ENCODE measurements at regions not wholly inside any gene's neighbourhood (a gene's known extent, or its start where the extent isn't known, plus 50 kb on each side); places are given as distances from the start of the nearest gene placed in this dataset.
A peak's percentile ranks its signal among the peaks of the same experiment; 100 is the strongest.

GRCh38 chr11:79973721-79974617 lies 533.1 kb upstream of the TENM4 start:
- Histone ChIP-seq H2BK5ac (ENCODE audit: low read depth, low read length, poor library complexity, severe bottlenecking) (no peak overlapping the region), H3K4me2 (ENCODE audit: low read length, poor library complexity, severe bottlenecking) (peak overlapping the region; percentile 12), H2BK12ac (ENCODE audit: low read length in 2 of 2) (no peak overlapping the region), H4K91ac (ENCODE audit: low read length) (no peak overlapping the region), H3K14ac (ENCODE audit: low read length in 2 of 2) (no peak overlapping the region), H2BK120ac (ENCODE audit: low read depth, low read length) (no peak overlapping the region), H3K36me3 (ENCODE audit: control insufficient read depth in 1 of 2, insufficient read depth in 2 of 2, low read depth in 1 of 2, low read length in 2 of 2) (no peaks in the 10 kb centered on the region), H3K23ac (ENCODE audit: low read length in 2 of 2) (no peak overlapping the region), H4K8ac (ENCODE audit: low read length) (no peak overlapping the region), H2AFZ (ENCODE audit: low read depth, low read length) (no peak overlapping the region), H3K27ac (ENCODE audit: low read length, poor library complexity, severe bottlenecking) (no peak overlapping the region), H3K4ac (ENCODE audit: low read depth in 1 of 2, low read length in 2 of 2) (no peak overlapping the region), H2BK15ac (ENCODE audit: low read depth, poor library complexity, severe bottlenecking) (no peak overlapping the region), H3K9ac (ENCODE audit: low read length) (no peak overlapping the region), H3K4me3 (ENCODE audit: insufficient read depth in 1 of 2, low read depth in 1 of 2, low read length in 2 of 2) (peak overlapping the region in 1 of 2 experiments; percentile 53), H3K9me3 (ENCODE audit: control insufficient read depth, low read length) (no peaks in the 10 kb centered on the region), H2AK5ac (ENCODE audit: low read length, severe bottlenecking) (no peak overlapping the region), H3K18ac (ENCODE audit: low read depth in 1 of 2, low read length in 2 of 2) (no peak overlapping the region), H3K27me3 (ENCODE audit: control insufficient read depth in 1 of 2, insufficient read depth in 1 of 2, low read length in 2 of 2) (no peaks in the 10 kb centered on the region), H3K79me1 (replicated peaks; ENCODE audit: low read length, poor library complexity, severe bottlenecking) (no peaks in the 10 kb centered on the region), H3K4me1 (ENCODE audit: control insufficient read depth, insufficient read depth, low read depth, low read length) (no peaks in the 10 kb centered on the region)
- DNase-seq: peak; percentile 1
- WGBS: 86% methylated on average over 6 of the region's 7 CpGs

- Histone ChIP-seq H3K4me3 (ENCODE audit: insufficient read depth in 1 of 2, low read depth in 1 of 2, low read length in 2 of 2) (no peak overlapping the region), H3K9me3 (ENCODE audit: control insufficient read depth, low read length) (no peaks in the 10 kb centered on the region), H3K36me3 (ENCODE audit: control insufficient read depth in 1 of 2, insufficient read depth in 2 of 2, low read depth in 1 of 2, low read length in 2 of 2) (no peaks in the 10 kb centered on the region), H3K4me1 (ENCODE audit: control insufficient read depth, insufficient read depth, low read depth, low read length) (no peaks in the 10 kb centered on the region), H2BK5ac (ENCODE audit: low read depth, low read length, poor library complexity, severe bottlenecking) (no peak overlapping the region), H3K27me3 (ENCODE audit: control insufficient read depth in 1 of 2, insufficient read depth in 1 of 2, low read length in 2 of 2) (no peaks in the 10 kb centered on the region), H2BK120ac (ENCODE audit: low read depth, low read length) (no peak overlapping the region), H4K8ac (ENCODE audit: low read length) (no peak overlapping the region), H2AFZ (ENCODE audit: low read depth, low read length) (no peak overlapping the region), H3K4ac (ENCODE audit: low read depth in 1 of 2, low read length in 2 of 2) (no peak overlapping the region), H4K91ac (ENCODE audit: low read length) (no peak overlapping the region), H3K14ac (ENCODE audit: low read length in 2 of 2) (no peak overlapping the region), H3K23ac (ENCODE audit: low read length in 2 of 2) (no peak overlapping the region), H2BK15ac (ENCODE audit: low read depth, poor library complexity, severe bottlenecking) (no peak overlapping the region), H2BK12ac (ENCODE audit: low read length in 2 of 2) (no peak overlapping the region), H3K4me2 (ENCODE audit: low read length, poor library complexity, severe bottlenecking) (no peak overlapping the region), H3K27ac (ENCODE audit: low read length, poor library complexity, severe bottlenecking) (no peak overlapping the region), H3K79me1 (replicated peaks; ENCODE audit: low read length, poor library complexity, severe bottlenecking) (no peaks in the 10 kb centered on the region), H2AK5ac (ENCODE audit: low read length, severe bottlenecking) (no peak overlapping the region), H3K9ac (ENCODE audit: low read length) (no peak overlapping the region), H3K18ac (ENCODE audit: low read depth in 1 of 2, low read length in 2 of 2) (no peak overlapping the region)
- 71% methylated on average over 3 of the region's 3 CpGs for WGBS
- no peak for DNase-seq
These were observed 530.4 kb upstream of the TENM4 start for GRCh38 chr11:79971255-79971654.

DNA sequence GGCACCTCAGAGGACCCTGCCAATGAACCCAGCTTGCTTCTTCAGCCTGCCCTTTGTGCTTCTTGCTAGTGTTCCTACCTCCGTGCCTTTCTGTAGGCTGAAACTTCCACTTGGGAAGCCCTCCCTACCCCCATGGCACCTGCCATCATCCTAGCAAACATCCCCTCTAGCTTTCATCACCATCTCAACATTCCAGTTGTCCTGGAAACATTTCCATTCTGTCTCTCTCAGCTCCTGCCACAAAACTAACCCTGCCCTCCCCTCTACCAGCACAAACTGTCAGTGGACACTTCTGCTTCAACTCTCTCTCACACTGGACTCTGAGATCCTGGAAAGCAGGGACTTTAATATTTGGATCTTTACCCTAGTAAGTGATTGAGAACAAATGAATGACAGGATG lies 525.8 kb upstream of the TENM4 start:
- H3K27me3 ChIP-seq (ENCODE audit: control insufficient read depth in 1 of 2, insufficient read depth in 1 of 2, low read length in 2 of 2): no peaks in the 10 kb centered on the region
- H2AK5ac ChIP-seq (ENCODE audit: low read length, severe bottlenecking): no peak overlapping the region
- no peak overlapping the region for H3K23ac ChIP-seq (ENCODE audit: low read length in 2 of 2)
- no peak overlapping the region for H4K8ac ChIP-seq (ENCODE audit: low read length)
- no peak overlapping the region for H2BK120ac ChIP-seq (ENCODE audit: low read depth, low read length)
- H3K9me3 ChIP-seq (ENCODE audit: control insufficient read depth, low read length): no peaks in the 10 kb centered on the region
- H4K91ac ChIP-seq (ENCODE audit: low read length): no peak overlapping the region
- H3K4me2 ChIP-seq (ENCODE audit: low read length, poor library complexity, severe bottlenecking): no peak overlapping the region
- no peak overlapping the region for H2BK15ac ChIP-seq (ENCODE audit: low read depth, poor library complexity, severe bottlenecking)
- no peak for DNase-seq
- H2BK5ac ChIP-seq (ENCODE audit: low read depth, low read length, poor library complexity, severe bottlenecking): no peak overlapping the region
- no peaks in the 10 kb centered on the region for H3K79me1 ChIP-seq (replicated peaks; ENCODE audit: low read length, poor library complexity, severe bottlenecking)
- H3K27ac ChIP-seq (ENCODE audit: low read length, poor library complexity, severe bottlenecking): no peak overlapping the region
- no peaks in the 10 kb centered on the region for H3K36me3 ChIP-seq (ENCODE audit: control insufficient read depth in 1 of 2, insufficient read depth in 2 of 2, low read depth in 1 of 2, low read length in 2 of 2)
- no peak overlapping the region for H3K4me3 ChIP-seq (ENCODE audit: insufficient read depth in 1 of 2, low read depth in 1 of 2, low read length in 2 of 2)
- H3K4me1 ChIP-seq (ENCODE audit: control insufficient read depth, insufficient read depth, low read depth, low read length): no peaks in the 10 kb centered on the region
- 84% methylated on average over 1 of the region's 1 CpG for WGBS
- no peak overlapping the region for H2AFZ ChIP-seq (ENCODE audit: low read depth, low read length)
- H3K4ac ChIP-seq (ENCODE audit: low read depth in 1 of 2, low read length in 2 of 2): no peak overlapping the region
- no peak overlapping the region for H3K14ac ChIP-seq (ENCODE audit: low read length in 2 of 2)
- no peak overlapping the region for H2BK12ac ChIP-seq (ENCODE audit: low read length in 2 of 2)
- no peak overlapping the region for H3K18ac ChIP-seq (ENCODE audit: low read depth in 1 of 2, low read length in 2 of 2)
- H3K9ac ChIP-seq (ENCODE audit: low read length): no peak overlapping the region

GRCh38 chr11:79963856-79964645 lies 523.2 kb upstream of the TENM4 start:
- Histone ChIP-seq H3K23ac (ENCODE audit: low read length in 2 of 2) (no peak overlapping the region), H3K79me1 (replicated peaks; ENCODE audit: low read length, poor library complexity, severe bottlenecking) (no peaks in the 10 kb centered on the region), H3K18ac (ENCODE audit: low read depth in 1 of 2, low read length in 2 of 2) (no peak overlapping the region), H2AK5ac (ENCODE audit: low read length, severe bottlenecking) (no peak overlapping the region), H4K91ac (ENCODE audit: low read length) (no peak overlapping the region), H3K36me3 (ENCODE audit: control insufficient read depth in 1 of 2, insufficient read depth in 2 of 2, low read depth in 1 of 2, low read length in 2 of 2) (no peaks in the 10 kb centered on the region), H2BK120ac (ENCODE audit: low read depth, low read length) (no peak overlapping the region), H3K27me3 (ENCODE audit: control insufficient read depth in 1 of 2, insufficient read depth in 1 of 2, low read length in 2 of 2) (no peaks in the 10 kb centered on the region), H3K4ac (ENCODE audit: low read depth in 1 of 2, low read length in 2 of 2) (no peak overlapping the region), H3K9me3 (ENCODE audit: control insufficient read depth, low read length) (peaks cover 12% of the 10 kb centered on the region), H2BK15ac (ENCODE audit: low read depth, poor library complexity, severe bottlenecking) (no peak overlapping the region), H2AFZ (ENCODE audit: low read depth, low read length) (no peak overlapping the region), H3K4me2 (ENCODE audit: low read length, poor library complexity, severe bottlenecking) (no peak overlapping the region), H3K4me1 (ENCODE audit: control insufficient read depth, insufficient read depth, low read depth, low read length) (no peaks in the 10 kb centered on the region), H2BK5ac (ENCODE audit: low read depth, low read length, poor library complexity, severe bottlenecking) (no peak overlapping the region), H4K8ac (ENCODE audit: low read length) (no peak overlapping the region), H3K9ac (ENCODE audit: low read length) (no peak overlapping the region), H3K4me3 (ENCODE audit: insufficient read depth in 1 of 2, low read depth in 1 of 2, low read length in 2 of 2) (no peak overlapping the region), H3K27ac (ENCODE audit: low read length, poor library complexity, severe bottlenecking) (no peak overlapping the region), H3K14ac (ENCODE audit: low read length in 2 of 2) (no peak overlapping the region), H2BK12ac (ENCODE audit: low read length in 2 of 2) (no peak overlapping the region)
- no peak for DNase-seq
- 83% methylated on average over 4 of the region's 5 CpGs for WGBS
